ENCODE measurements at regions not wholly inside any gene's neighbourhood (a gene's known extent, or its start where the extent isn't known, plus 50 kb on each side); places are given as distances from the start of the nearest gene placed in this dataset.

- Histone ChIP-seq H3K4me3 (replicated peaks in 1 of 2; ENCODE audit: low read depth in 1 of 2, low read length in 2 of 2) (no peak overlapping the region), H3K9me2 (ENCODE audit: insufficient read depth) (no peaks in the 10 kb centered on the region), H3K36me3 (ENCODE audit: control insufficient read depth in 1 of 2, insufficient read depth in 2 of 2, low read length in 2 of 2) (no peaks in the 10 kb centered on the region), H3K27me3 (ENCODE audit: insufficient read depth, low read length) (0 out of 2 replicates have a peak, but pooled peaks cover 10% of the 10 kb centered on the region), H3K79me2 (ENCODE audit: insufficient read depth, low read length) (no peaks in the 10 kb centered on the region), H3K4me2 (ENCODE audit: low read length) (no peak overlapping the region), H4K20me1 (ENCODE audit: insufficient read depth) (no peaks in the 10 kb centered on the region), H3K9ac (ENCODE audit: low read length) (no peak overlapping the region), H3K9me3 (ENCODE audit: control insufficient read depth in 1 of 2, insufficient read depth in 1 of 2, low read depth in 1 of 2, low read length in 2 of 2) (no peaks in the 10 kb centered on the region), H3K4me1 (ENCODE audit: control insufficient read depth in 1 of 2, insufficient read depth in 2 of 2, low read length in 2 of 2) (no peaks in the 10 kb centered on the region), H2AFZ (ENCODE audit: low read depth, low read length, poor library complexity, severe bottlenecking) (no peak overlapping the region), H3K27ac (ENCODE audit: low read depth, low read length) (no peak overlapping the region)
- no peak for DNase-seq (ENCODE audit: low read depth, low spot score)
- POLR2A ChIA-PET: no interaction called here
- intact Hi-C loops (cut with micrococcal nuclease): no loop called here
- ATAC-seq: no peak
- TF ChIP-seq POLR2AphosphoS5 (IDR thresholded peaks at IDR 0.05; ENCODE audit: low read depth, low read length): no peak
- TF ChIP-seq JUND (IDR thresholded peaks at IDR 0.05): no peak
- CTCF ChIA-PET: no interaction called here
- BruUV-seq (replicated peaks): no TSS peak
- RAD21 ChIA-PET (ENCODE audit: low non-redundant PET in 1 of 2, low total read pairs in 2 of 2, uncharacterized antibody in 2 of 2, unreplicated experiment in 2 of 2): no interaction called here
Observed at GRCh38 chr22:49664891-49665290, 162.8 kb downstream of the BRD1 start.

GRCh38 chr22:49664371-49664881 lies 163.2 kb downstream of the BRD1 start:
- Histone ChIP-seq H3K79me2 (ENCODE audit: insufficient read depth, low read length) (no peaks in the 10 kb centered on the region), H3K4me1 (ENCODE audit: control insufficient read depth in 1 of 2, insufficient read depth in 2 of 2, low read length in 2 of 2) (no peaks in the 10 kb centered on the region), H3K9ac (ENCODE audit: low read length) (no peak overlapping the region), H4K20me1 (ENCODE audit: insufficient read depth) (no peaks in the 10 kb centered on the region), H3K27ac (ENCODE audit: low read depth, low read length) (no peak overlapping the region), H2AFZ (ENCODE audit: low read depth, low read length, poor library complexity, severe bottlenecking) (no peak overlapping the region), H3K27me3 (ENCODE audit: insufficient read depth, low read length) (0 out of 2 replicates have a peak, but pooled peaks cover 10% of the 10 kb centered on the region), H3K9me2 (ENCODE audit: insufficient read depth) (no peaks in the 10 kb centered on the region), H3K4me3 (replicated peaks in 1 of 2; ENCODE audit: low read depth in 1 of 2, low read length in 2 of 2) (no peak overlapping the region), H3K9me3 (ENCODE audit: control insufficient read depth in 1 of 2, insufficient read depth in 1 of 2, low read depth in 1 of 2, low read length in 2 of 2) (no peaks in the 10 kb centered on the region), H3K4me2 (ENCODE audit: low read length) (no peak overlapping the region), H3K36me3 (ENCODE audit: control insufficient read depth in 1 of 2, insufficient read depth in 2 of 2, low read length in 2 of 2) (no peaks in the 10 kb centered on the region)
- BruUV-seq (replicated peaks): no TSS peak
- intact Hi-C loops (cut with micrococcal nuclease): no loop called here
- ChIA-PET POLR2A (no interaction called here), CTCF (no interaction called here), RAD21 (ENCODE audit: low non-redundant PET in 1 of 2, low total read pairs in 2 of 2, uncharacterized antibody in 2 of 2, unreplicated experiment in 2 of 2) (no interaction called here)
- ATAC-seq (no peak), DNase-seq (ENCODE audit: low read depth, low spot score) (no peak)
- TF ChIP-seq JUND (IDR thresholded peaks at IDR 0.05): no peak
- TF ChIP-seq CEBPB (IDR thresholded peaks at IDR 0.05; ENCODE audit: low read depth): no peak
- TF ChIP-seq ATF3 (IDR thresholded peaks at IDR 0.05): no peak
- TF ChIP-seq REST (IDR thresholded peaks at IDR 0.05; ENCODE audit: low read depth): no peak
- TF ChIP-seq EZH2phosphoT487 (IDR thresholded peaks at IDR 0.05; ENCODE audit: borderline replicate concordance): no peak
- TF ChIP-seq EGR1 (IDR thresholded peaks at IDR 0.05; ENCODE audit: low read depth): no peak
- no peak for TF ChIP-seq SRF (IDR thresholded peaks at IDR 0.05; ENCODE audit: low read depth)
- TF ChIP-seq SP1 (IDR thresholded peaks at IDR 0.05; ENCODE audit: low read depth): no peak
- TF ChIP-seq ZNF274 (IDR thresholded peaks at IDR 0.05; ENCODE audit: low read depth, low read length): no peak
- TF ChIP-seq ZFX (IDR thresholded peaks at IDR 0.05): no peak
- TF ChIP-seq MAX (IDR thresholded peaks at IDR 0.05): no peak
- TF ChIP-seq SIN3A (IDR thresholded peaks at IDR 0.05; ENCODE audit: low read depth): no peak
- no peak for TF ChIP-seq CBX3 (IDR thresholded peaks at IDR 0.05; ENCODE audit: low read depth)
- no peak for TF ChIP-seq YY1 (IDR thresholded peaks at IDR 0.05; ENCODE audit: extremely low read depth, insufficient replicate concordance, low read depth, low read length)
